Endothelial cell of umbilical vein (primary cell): ENCODE measurements at regions not wholly inside any gene's neighbourhood (a gene's known extent, or its start where the extent isn't known, plus 50 kb on each side); places are given as distances from the start of the nearest gene placed in this dataset.

Experiments
- BruUV-seq: library from RNA; stranded (reverse); fragments of 400-500 nt; replicated peaks from 2 replicates; lab custom pipeline; 2021; lab: Mats Ljungman, UMichigan
- CTCF ChIA-PET: fragments of 300-600, 350-600 bp; sonication (Branson Sonifier 250); formaldehyde crosslinking; loops from one replicate; lab custom pipeline; 2021; ENCODE audit warnings: antibody characterized with exemption, inconsistent platforms; lab: Charles Lee
- POLR2A ChIA-PET: fragments of 300-600, 350-600 bp; sonication (Branson Sonifier 250); formaldehyde crosslinking; loops from one replicate; lab custom pipeline; 2021; ENCODE audit warnings: antibody characterized with exemption, inconsistent platforms; lab: Charles Lee
- DNase-seq: peaks from one replicate; pipeline ENCODE4 v3.0.0-alpha.2; 2011; ENCODE audit warnings: low read depth, low spot score
- FAIRE-seq: peaks from 2 replicates; lab custom pipeline; 2011; peaks lifted over from hg19 to GRCh38; lab: Jason Lieb, UNC
- H2AFZ ChIP-seq: 2 replicates; pipeline ENCODE4 v1.6.0; 2012; ENCODE audit warnings: low read depth, low read length, control low read depth, inconsistent platforms
- H3K27ac ChIP-seq: 2 replicates; pipeline ENCODE4 v1.5.1; 2011; ENCODE audit warnings: low read depth, mild to moderate bottlenecking, control low read depth, low read length, moderate library complexity; ENCODE audit not compliant: insufficient read depth
- H3K27me3 ChIP-seq, 2 experiments: 2 replicates each; pipeline versions ENCODE4 v1.6.0 to v1.6.1; 2011; ENCODE audit warnings: low read length in 2 of 2, mixed read lengths in 1 of 2; ENCODE audit not compliant: control insufficient read depth in 2 of 2, insufficient read depth in 2 of 2
- H3K36me3 ChIP-seq, 2 experiments: 2 replicates in 1 of 2; 3 replicates in 1 of 2; pipeline ENCODE4 v1.5.1; 2011; ENCODE audit warnings: low read length in 2 of 2, mild to moderate bottlenecking in 1 of 2, moderate library complexity in 1 of 2; ENCODE audit not compliant: control insufficient read depth in 2 of 2, insufficient read depth in 2 of 2; ENCODE audit errors: extremely low read depth in 1 of 2
- H3K4me1 ChIP-seq: 3 replicates; pipeline ENCODE4 v1.5.1; 2011; ENCODE audit warnings: mild to moderate bottlenecking, low read length; ENCODE audit not compliant: control insufficient read depth, insufficient read depth; ENCODE audit errors: extremely low read depth
- H3K4me2 ChIP-seq: 2 replicates; pipeline ENCODE4 v1.6.1; 2011; ENCODE audit warnings: low read length, control low read depth, mixed read lengths; ENCODE audit not compliant: insufficient read depth
- H3K4me3 ChIP-seq, 3 experiments: fragments of 200-600 bp in 1 of 3; sonication (generic), shearing (Covaris generic) in 1 of 3; replicated peaks in 1 of 3; 2 replicates each; pipeline ENCODE4 v1.5.1; 2011 to 2016; ENCODE audit warnings: control low read depth in 3 of 3, low read length in 3 of 3, mild to moderate bottlenecking in 2 of 3, inconsistent platforms in 1 of 3, low read depth in 1 of 3, moderate library complexity in 1 of 3; ENCODE audit not compliant: insufficient read depth in 1 of 3
- H3K79me2 ChIP-seq: 2 replicates; pipeline ENCODE4 v1.6.0; 2012; ENCODE audit warnings: low read length, inconsistent platforms; ENCODE audit not compliant: control insufficient read depth, insufficient read depth
- H3K9ac ChIP-seq: replicated peaks from 2 replicates; pipeline ENCODE3; 2011; ENCODE audit warnings: low read length, control low read depth; ENCODE audit not compliant: insufficient read depth; ENCODE audit errors: extremely low read depth
- H3K9me1 ChIP-seq: replicated peaks from 3 replicates; pipeline ENCODE4 v1.6.0; 2011; ENCODE audit warnings: mild to moderate bottlenecking, low read length; ENCODE audit not compliant: control insufficient read depth, insufficient read depth; ENCODE audit errors: extremely low read depth
- H3K9me3 ChIP-seq: replicated peaks from 2 replicates; pipeline ENCODE4 v1.5.1; 2012; ENCODE audit warnings: low read length, inconsistent platforms; ENCODE audit not compliant: control insufficient read depth, insufficient read depth
- H4K20me1 ChIP-seq: replicated peaks from 2 replicates; pipeline ENCODE3; 2011; ENCODE audit warnings: mild to moderate bottlenecking, low read length; ENCODE audit not compliant: control insufficient read depth, insufficient read depth; ENCODE audit errors: extremely low read depth
- CTCF ChIP-seq, 2 donors: IDR thresholded peaks; 1 replicate in 1 of 2; 2 replicates in 1 of 2; pipeline ENCODE4 v1.5.1; 2011; ENCODE audit warnings: low read length in 2 of 2, mild to moderate bottlenecking in 2 of 2, moderate library complexity in 2 of 2, control low read depth in 1 of 2, inconsistent platforms in 1 of 2, low read depth in 1 of 2; ENCODE audit not compliant: insufficient read depth in 1 of 2; ENCODE audit errors: extremely low read depth in 1 of 2
- EZH2 ChIP-seq: IDR thresholded peaks from 2 replicates; pipeline ENCODE4 v1.6.1; 2012; ENCODE audit warnings: borderline replicate concordance, low read depth, mild to moderate bottlenecking, moderate library complexity, low read length, inconsistent platforms; ENCODE audit not compliant: severe bottlenecking
- FOS ChIP-seq: IDR thresholded peaks from 2 replicates; pipeline ENCODE4 v1.6.1; 2011; ENCODE audit warnings: mild to moderate bottlenecking, low read length, moderate library complexity, borderline replicate concordance; ENCODE audit not compliant: insufficient read depth
- GATA2 ChIP-seq: IDR thresholded peaks from 2 replicates; pipeline ENCODE4 v1.7.0; 2011; ENCODE audit warnings: low read depth, mild to moderate bottlenecking, moderate library complexity, mixed read lengths, low read length; ENCODE audit not compliant: insufficient read length, insufficient read depth
- JUN ChIP-seq: IDR thresholded peaks from 2 replicates; pipeline ENCODE4 v1.6.1; 2011; ENCODE audit warnings: borderline replicate concordance, low read depth; ENCODE audit not compliant: insufficient read length, insufficient read depth
- MAX ChIP-seq: IDR thresholded peaks from 2 replicates; pipeline ENCODE4 v1.6.1; 2011; ENCODE audit not compliant: insufficient read depth, insufficient read length
- MYC ChIP-seq: IDR thresholded peaks from one replicate; pipeline ENCODE4 v1.6.1; 2011; ENCODE audit warnings: mild to moderate bottlenecking, low read depth, low read length
- POLR2A ChIP-seq: IDR thresholded peaks from 2 replicates; pipeline ENCODE4 v1.6.1; 2012; ENCODE audit warnings: low read depth, mild to moderate bottlenecking, control low read depth, low read length
- POLR2AphosphoS5 ChIP-seq: IDR thresholded peaks from 2 replicates; pipeline ENCODE4 v1.6.1; 2012; ENCODE audit warnings: low read depth, mild to moderate bottlenecking, control low read depth, low read length, moderate library complexity; ENCODE audit not compliant: insufficient read depth
- dilution Hi-C: fragments of 300-500 bp; cut with MboI; formaldehyde crosslinking; loops from one replicate; pipeline ENCODE4 v1.15.0; 2019; ENCODE audit warnings: low sequenced_read_pairs; ENCODE audit not compliant: extremely low pct_ligation_motif_present
- intact Hi-C: fragments of 100-400 bp; cut with micrococcal nuclease; formaldehyde crosslinking; loops from one replicate; pipeline ENCODE4 v1.10.0; 2022

- no peak overlapping the region for H3K4me3 ChIP-seq
- H3K27ac ChIP-seq, result no peak overlapping the region
- ChIA-PET CTCF (interaction anchor here (1.3 kb wide), 1 partner anchor 46 kb away, joined by 3 read pairs; no protein-coding TSS in a partner anchor), POLR2A (no interaction called here)
- H4K20me1 ChIP-seq, result no peaks in the 10 kb centered on the region
- no peak for FAIRE-seq
- no peaks in the 10 kb centered on the region for H3K79me2 ChIP-seq
- no peak overlapping the region for H3K4me2 ChIP-seq
- no peaks in the 10 kb centered on the region for H3K9me1 ChIP-seq
- H2AFZ ChIP-seq, result no peak overlapping the region
- no peaks in the 10 kb centered on the region for H3K4me1 ChIP-seq
- dilution Hi-C loops (no loop called here), intact Hi-C loops (no loop called here)
- no peak overlapping the region for H3K9ac ChIP-seq
- H3K36me3 ChIP-seq, result no peaks in the 10 kb centered on the region
- no peaks in the 10 kb centered on the region for H3K27me3 ChIP-seq
- no peak for DNase-seq
- no peak for TF ChIP-seq FOS
- TF ChIP-seq MAX, result no peak
- TF ChIP-seq POLR2A, result no peak
- TF ChIP-seq JUN, result no peak
- no peak for TF ChIP-seq POLR2AphosphoS5
- no peak for TF ChIP-seq MYC
- TF ChIP-seq EZH2, result no peak
- TF ChIP-seq GATA2, result no peak
- no peak for TF ChIP-seq CTCF (IDR thresholded peaks at IDR 0.05; ENCODE audit: extremely low read depth in 1 of 2, insufficient read depth in 1 of 2, low read depth in 1 of 2, low read length in 2 of 2)
- H3K9me3 ChIP-seq, result no peaks in the 10 kb centered on the region
- BruUV-seq, result no TSS peak
Measured at GRCh38 chr6:167530951-167531350, 206.1 kb downstream of the TTLL2 start.
